HG03066 (cell line): ENCODE measurements at regions not wholly inside any gene's neighbourhood (a gene's known extent, or its start where the extent isn't known, plus 50 kb on each side); places are given as distances from the start of the nearest gene placed in this dataset.
"Not testable (repeated sequence)": the region's sequence is repeated elsewhere in the genome, so short reads cannot be mapped to it uniquely, and the experiment has no call there.

Source experiments
- ATAC-seq: cut with Tn5 transposase; IDR thresholded peaks from one replicate; pipeline ENCODE4 v1.9.1; 2021; ENCODE audit warnings: low read depth; ENCODE audit not compliant: unreplicated experiment

DNA sequence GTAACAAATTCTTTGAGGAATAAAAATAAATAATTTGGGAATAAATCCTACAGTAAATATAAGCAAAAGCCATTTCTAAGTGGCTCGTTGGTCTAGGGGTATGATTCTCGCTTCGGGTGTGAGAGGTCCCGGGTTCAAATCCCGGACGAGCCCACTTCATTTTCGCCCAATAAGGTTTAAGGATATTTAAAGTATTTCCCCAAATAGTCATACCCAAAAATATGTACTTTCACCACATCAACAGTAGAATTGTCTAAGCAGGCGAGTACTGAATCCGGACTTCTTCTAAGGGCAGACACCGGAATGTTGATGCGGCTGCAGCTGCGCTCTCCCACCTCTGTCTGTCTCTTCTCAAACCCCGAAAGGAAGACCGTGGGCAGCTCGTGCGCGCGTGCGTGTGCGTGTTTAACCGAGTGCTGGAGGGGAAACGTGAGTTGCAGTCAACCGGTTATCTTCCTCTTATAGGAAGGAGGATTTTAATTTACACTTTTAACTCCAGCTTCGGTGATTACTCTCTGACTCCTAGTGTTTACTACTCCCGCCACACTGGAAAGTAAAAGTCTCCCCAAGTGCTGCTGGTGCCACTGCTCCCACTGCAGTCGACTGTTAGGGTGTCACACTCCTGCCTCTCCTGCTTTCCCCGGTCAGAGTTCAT, 155.7 kb upstream of the PRSS16 start:
- ATAC-seq, result peak; percentile 58

DNA sequence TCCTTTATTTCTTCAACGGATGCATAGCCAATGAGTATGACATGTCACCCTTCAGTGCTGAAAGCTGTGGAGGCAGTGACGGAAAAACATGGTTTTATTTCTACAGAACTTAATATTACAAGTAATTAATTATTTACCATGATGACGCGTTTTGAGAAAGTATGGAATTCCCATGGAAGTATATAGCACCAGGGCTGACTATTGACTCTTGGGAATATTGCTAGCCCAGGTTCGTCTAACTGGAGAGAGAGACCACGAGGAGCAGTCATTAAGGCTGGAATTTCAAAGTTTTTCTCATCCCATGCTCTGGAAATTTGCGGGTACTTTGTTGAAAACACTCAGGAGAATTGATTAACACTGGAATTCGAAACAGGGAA, 155.2 kb upstream of the PRSS16 start:
- ATAC-seq, result no peak

DNA sequence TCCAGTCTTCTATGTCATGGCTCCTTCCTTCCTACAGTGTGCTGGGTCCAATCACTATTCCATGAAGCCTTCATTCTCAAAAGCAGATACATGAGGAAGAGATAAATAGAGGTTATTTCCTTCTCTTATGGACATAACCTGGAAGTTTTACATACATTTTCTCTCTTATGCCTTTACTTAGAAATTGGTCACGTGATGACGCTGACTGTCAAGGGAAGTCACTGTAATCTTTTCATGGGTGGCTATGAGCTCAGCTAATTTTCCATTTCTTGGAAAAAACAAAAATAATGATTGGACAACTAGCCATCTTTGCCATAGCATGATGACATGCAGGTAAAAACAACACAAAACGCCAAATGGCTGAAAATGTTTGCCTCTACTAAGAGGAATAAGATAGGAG, 151.6 kb upstream of the PRSS16 start:
- ATAC-seq, result no peak

DNA sequence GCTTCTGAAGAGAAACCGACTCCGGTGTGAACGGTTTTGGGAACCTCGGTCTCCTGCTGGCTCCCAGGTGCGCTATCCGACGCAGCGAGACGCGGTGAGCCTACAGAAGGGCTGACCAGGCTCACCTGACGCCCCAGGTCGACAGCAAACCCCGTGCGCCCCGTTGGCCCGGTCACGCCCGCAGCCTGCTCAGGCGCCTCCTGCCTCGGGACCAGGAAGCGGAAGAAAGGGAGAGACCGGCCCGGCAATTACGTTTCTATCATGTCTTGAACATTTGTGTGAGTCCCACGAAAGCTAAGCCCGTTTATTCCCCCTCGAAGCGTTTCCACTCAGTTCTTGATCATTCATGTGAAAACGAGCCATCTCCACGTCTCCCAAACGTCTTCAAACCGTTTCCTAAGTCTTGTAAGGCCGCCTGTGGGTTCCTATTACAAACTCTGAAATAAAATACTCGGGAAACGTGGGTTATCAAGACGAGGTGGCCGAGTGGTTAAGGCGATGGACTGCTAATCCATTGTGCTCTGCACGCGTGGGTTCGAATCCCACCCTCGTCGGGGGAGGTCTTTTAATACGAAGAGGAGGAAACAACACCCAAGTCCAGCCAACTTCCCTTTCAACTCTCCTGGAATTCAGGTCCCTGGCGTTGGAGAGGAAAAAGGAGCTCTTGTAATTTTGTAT, 150.5 kb upstream of the PRSS16 start:
- no peak for ATAC-seq

DNA sequence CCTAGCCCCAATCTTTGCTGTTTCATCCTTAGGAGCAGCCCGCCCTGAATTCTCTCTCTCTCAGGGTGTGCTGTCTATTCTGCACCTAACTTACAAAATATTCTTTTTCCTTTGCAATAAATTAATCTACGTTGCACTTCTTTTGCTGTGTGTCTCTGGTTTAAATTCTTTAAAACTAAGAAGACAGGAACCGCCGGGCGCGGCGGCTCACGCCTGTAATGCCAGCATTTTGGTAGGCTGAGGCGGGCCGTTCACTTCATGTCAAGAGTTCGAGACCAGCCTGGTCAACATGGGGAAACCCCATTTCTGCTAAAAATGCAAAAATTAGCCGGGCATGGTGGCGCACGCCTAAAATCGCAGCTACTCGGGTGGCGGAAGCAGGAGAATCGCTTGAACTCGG, 148.5 kb upstream of the PRSS16 start:
- no peak for ATAC-seq

DNA sequence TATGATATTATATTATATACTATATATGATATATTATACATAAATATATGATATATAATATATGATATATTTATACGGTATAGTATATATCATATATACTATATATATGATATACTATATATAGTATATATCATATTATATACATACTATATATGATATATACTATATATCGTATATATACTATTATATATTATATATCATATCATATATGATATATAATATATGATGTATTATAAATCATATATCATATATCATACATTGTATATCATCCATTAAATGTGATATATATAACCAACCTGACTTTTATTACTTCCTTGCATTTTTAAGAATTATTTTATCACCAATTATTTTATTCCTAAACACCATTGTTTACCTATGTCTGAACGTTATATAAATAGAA, 146.6 kb upstream of the PRSS16 start:
- ATAC-seq, result no peak

DNA sequence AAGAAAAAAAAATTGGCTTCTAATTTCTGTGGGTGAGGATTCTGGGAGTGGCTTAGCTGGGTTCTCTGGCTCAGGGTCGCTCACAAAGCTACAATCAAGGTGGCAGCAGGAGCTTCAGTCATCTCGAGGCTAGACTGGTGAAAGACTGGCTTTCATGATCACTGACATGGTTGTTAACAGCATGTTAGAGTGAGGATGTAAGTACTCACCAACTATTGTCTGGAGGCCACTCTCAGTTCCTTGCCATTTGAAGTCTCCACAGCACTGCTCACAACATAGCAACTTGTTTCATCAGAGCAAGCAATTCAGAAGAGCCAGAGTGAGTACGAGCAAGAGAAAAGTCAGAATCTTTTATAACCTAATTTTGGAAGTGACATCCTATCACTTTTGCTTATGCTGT, 145.7 kb upstream of the PRSS16 start:
- ATAC-seq, result no peak

DNA sequence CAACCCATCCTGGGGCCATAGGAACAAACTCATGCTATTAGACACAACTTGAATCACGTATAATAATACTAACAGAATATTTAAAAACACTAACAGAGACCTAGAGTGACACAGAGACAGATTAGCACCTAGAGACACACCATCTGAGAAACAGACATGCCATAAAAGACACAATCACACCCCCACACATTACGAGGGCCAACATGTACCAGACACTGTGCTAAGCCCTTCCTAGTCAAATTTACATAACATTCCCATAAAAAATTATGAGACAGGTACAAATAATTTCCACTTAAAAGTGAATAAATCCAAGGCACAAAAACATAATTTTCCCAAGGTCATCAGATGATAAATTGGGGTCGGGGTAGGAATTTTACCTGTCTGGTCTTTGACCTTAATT, 141.1 kb upstream of the PRSS16 start:
- ATAC-seq, result no peak

DNA sequence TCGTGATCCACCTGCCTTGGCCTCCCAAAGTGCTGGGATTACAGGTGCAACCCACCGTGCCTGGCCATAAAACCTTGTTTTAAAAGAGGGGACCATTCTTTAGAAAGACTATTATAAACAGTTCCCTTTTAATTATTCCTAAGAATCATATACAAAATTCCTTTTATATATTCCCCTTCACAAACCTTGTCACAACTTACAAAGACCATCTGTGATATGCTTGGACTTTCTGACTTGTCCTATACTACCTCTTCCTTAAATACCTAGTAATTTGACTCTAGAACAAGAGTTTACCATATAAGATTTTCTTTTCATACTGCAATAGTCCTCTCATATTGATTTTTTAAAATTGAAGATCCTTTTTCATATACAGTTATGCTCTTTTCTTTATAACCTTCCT, 135.8 kb upstream of the PRSS16 start:
- no peak for ATAC-seq

DNA sequence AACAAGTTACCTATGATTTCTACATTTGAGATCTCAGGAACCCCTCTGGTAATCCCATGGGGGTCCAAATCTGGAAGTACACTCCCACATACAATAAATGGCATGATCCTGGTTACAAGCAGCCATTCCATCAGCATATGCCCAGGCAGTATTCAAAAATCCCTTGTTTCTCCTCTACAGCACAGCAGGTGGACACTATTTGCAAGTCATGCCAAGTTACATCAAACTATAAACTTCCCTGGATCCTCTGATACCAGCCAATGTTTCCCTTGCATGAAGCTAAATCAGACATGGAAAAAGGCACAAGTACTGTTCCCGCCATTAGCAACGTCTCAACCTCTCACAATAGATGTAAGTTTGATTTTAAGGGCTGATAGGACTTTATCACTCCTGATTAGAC, 134.5 kb upstream of the PRSS16 start:
- no peak for ATAC-seq

DNA sequence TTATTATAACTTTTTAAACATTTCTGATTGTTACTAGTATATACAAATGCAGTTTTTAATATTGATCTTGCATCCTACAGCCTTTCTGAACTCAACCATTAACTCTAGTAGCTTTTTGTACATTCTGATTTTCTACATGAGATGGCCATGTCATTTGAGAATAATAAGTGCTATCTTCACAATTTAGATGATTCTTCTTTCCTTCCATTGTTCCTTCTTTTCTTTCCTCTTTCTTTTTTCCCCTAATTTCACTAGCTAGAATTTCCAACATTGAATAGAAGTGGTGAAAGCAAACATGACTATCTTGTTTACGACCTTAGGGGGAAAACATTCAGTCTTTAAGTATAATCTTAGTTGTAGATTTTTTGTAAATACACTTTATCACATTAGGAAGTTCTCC, 128.2 kb upstream of the PRSS16 start:
- ATAC-seq, result no peak

DNA sequence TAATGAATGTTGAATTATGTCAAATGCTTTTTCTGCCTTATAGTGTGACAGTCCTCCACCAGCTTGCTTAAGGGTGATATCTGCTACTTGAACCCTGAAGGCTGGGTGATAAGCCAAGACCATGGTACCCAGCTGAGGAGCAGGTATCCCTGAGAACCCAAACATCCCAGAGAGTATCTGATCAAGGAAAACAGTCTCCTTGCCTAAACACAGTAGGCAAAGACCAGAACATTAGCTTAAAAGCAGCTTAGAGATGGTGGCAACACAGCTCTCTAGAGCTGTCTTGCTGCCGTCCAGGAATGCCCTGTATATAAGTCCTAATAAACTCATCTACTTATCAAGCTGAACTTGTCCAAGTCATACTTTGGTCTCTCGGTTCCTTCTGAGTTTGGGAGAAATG, 127.7 kb upstream of the PRSS16 start:
- no peak for ATAC-seq

DNA sequence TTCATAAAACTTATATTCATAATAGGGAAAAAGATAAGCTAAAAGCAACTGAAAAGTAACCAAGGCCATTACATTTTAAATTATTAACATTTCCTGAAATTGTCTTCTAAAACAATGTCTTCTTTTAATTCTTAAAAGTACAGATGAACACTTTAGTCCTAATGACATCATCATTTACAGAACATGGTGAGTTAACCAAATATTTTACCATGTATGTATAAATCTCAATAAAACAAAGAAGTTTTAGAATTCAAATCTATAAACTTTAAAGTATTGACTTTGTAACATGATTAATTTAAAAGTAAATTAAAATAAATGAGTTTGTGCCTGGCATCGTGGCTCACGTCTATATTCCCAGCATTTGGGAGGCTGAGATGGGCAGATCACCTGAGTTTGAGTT, 125.9 kb upstream of the PRSS16 start:
- ATAC-seq, result no peak

DNA sequence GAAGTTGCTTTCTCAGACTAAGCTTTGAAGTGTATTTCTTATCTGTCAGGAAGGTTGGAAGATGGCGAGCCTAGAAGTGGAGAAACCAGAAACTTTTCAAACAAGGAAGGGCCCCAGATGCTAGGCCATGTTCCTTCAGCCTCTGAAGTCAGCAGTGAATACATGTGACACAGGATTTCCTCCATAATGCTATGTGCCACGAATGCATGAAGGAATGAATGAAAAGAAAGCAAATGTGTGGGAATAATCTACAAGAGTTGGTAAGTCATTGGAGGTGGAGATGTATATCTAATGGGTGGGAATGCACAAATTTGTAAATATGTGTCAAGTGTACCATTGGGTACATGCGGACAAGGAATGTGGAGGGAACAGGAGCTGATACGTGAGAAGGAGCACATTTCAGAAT, 123.2 kb upstream of the PRSS16 start:
- no peak for ATAC-seq

DNA sequence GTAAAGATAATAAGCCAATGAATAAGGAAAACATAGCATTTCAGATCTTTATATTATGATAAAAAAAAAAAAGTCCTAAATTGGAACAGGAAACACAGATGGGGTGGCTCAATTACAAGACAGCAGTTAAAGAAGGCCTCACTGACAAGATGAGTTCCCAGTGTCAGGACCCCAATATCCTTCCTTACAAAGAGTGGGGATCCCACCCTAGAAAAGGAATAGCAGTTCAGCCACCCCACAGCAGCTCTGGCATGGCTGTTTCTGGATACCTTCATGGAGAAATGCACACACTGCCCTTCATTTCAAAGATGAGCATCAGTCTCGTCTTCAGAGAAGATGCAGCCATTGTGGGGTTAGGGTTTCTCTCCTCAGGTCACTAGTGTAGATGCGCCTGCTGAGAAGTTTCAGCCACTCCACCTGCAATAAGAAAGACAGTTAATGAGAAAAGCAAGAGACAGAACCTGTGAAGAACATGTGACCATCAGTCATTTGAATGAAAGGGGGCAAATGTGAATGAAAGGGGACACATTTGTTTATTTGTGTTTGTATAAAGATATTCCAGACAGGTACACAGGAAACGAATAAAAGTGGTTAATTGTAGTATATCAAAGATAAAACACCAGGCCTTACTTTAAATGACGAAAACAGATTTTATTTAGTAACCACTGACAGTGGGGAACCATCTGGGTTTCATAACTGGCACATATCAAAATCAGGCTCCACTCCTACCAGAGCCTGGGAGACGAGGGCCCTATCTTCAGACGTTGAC, 121.3 kb upstream of the PRSS16 start:
- ATAC-seq, result no peak

DNA sequence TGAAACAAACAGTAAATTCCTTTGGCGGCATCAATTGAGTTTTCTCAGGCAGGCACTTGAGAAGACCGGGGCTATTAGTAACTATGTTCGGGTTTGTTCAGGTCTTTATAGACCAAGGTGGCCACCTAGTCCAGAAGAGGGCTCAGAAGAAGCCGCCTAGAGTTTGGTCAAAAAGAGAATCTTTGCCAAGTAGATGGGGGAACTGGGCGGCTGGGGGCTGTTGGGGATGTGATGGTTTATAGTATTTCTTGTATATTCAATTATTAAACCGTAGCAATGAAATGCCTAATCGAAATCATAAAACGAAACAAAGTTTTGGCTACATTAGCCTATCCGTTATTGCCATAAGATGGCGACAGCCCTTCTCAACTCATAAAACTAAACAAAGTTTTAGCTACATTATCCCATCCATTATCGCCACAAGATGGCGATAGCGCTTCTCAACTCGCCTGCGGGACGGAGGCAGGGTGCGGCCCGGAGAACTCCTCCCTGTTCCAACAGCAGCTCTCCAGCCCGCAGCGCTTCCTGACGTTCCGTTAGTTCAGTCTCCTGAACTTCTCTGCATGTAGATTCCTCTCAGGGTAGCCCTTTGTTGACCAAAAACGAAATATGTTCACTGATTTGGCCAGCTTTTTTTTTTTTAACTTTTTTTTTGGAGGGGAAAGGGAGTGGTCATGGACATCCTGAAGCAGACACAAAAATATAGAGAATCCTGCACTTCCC, 120.5 kb upstream of the PRSS16 start:
- peak; percentile 62 for ATAC-seq

DNA sequence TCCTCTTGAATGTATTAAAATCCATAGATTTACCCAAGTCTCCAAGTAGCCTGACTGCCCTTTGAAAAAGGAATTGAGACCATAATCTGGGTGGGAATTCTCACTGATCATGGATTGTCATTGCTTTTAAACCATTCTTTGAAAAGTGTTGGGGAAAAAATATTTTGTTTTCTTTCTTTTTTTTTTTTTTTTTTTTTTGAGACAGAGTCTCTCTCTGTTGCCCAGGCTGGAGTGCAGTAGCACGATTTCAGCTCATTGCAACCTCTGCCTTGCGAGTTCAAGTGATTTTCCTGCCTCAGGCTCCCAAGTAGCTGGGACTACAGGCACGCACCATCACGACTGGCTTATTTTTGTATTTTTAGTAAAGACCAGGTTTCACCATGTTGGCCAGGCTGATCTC, 119.6 kb upstream of the PRSS16 start:
- not testable (repeated sequence) for ATAC-seq

DNA sequence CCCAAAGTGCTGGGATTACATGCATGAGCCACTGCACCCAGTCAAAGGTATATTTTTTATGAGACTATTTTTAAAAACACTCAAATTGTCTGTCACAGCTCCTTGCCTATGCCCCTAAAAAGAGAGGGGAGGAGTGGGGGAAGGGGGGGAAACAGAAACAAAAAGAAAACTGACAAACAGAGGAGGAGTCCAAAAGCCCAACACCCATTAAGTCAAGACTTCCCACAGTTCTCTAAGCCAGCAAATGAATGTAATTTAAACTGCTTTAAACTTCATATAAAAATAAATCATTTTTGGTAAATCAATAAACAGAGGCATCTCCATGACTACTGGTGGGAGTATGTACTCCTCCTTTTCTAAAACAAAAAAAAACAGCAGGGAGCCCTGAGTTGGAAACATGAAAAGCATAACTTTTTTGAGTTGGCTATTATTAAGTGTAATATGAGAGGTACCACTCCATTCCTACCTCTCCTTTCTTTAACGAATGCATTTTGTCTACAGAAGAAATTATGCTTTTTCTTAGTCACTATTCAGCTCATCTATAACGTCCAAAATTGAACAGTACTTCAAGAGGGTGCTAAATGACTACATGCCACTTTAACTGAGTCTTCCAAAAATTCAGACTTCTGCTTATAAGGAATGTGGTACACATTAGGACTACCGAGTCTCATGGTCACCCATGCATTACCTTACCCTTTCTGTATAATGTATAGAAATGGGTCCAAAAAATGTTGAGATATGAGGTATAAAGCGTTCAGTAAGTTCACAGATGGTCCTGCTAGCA, 119.0 kb upstream of the PRSS16 start:
- ATAC-seq, result no peak

DNA sequence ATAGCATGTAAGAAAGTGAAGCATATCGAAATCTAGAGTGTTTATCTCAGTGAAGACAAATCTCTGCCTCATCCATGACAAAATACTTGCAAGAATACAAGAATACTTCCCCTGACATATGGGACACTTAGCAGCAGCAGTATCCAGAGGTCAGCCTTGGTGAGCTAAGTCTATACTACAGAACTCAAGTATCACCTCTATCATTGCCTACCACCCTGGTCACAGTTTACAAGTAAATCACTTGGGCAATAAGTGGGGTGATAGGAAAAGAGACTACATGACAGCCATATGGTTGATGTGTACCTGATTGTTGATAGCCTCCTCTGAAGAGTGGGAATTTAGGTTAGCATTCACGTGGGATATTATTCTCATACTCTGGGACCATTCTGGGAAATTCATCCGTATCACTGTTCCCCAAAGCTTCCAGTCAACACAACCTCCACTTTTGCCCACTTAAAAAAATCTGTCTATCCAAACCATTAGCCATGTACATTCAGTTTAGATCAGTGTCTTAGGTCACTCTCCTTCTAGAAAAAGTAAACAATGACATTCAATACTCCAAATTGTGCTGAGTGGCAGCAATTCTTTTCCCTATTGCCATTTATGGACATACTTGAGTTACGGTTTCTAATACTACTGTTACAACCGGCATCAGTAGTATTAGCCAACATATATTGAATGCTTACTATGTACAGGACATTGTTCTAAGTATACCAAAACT, 118.2 kb upstream of the PRSS16 start:
- no peak for ATAC-seq

DNA sequence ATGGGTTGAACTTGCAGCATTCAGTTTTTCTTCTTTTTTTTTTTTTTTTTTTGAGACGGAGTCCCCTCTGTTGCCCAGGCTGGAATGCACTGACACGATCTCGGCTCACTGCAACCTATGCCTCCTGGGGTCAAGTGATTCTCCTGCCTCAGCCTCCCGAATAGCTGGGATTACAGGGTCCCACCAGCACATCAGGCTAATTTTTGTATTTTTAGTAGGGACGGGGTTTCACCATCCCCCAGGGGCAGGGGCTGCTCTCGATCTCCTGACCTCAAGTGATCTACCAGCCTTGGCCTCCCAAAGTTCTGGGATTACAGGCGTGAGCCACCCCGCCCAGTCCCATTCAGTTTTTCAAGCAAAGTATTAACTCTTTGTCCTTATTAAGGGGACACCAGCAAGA, 117.6 kb upstream of the PRSS16 start:
- no peak for ATAC-seq
